Fibroblast of the aortic adventitia (primary cell): ENCODE measurements at regions not wholly inside any gene's neighbourhood (a gene's known extent, or its start where the extent isn't known, plus 50 kb on each side); places are given as distances from the start of the nearest gene placed in this dataset.
"Not testable (repeated sequence)": the region's sequence is repeated elsewhere in the genome, so short reads cannot be mapped to it uniquely, and the experiment has no call there.

Experiments
- DNase-seq: peaks from one replicate; pipeline ENCODE4 v3.0.0-alpha.2; 2010; ENCODE audit warnings: low read depth
- H3K4me3 ChIP-seq: 2 replicates; pipeline ENCODE4 v1.5.1; 2011; ENCODE audit warnings: low read depth, mild to moderate bottlenecking, control low read depth, low read length, moderate library complexity
- TF ChIP-seq, protein P1 (sequence below): IDR thresholded peaks from 2 replicates; pipeline ENCODE4 v1.5.1; 2011; ENCODE audit warnings: mild to moderate bottlenecking, low read length, control low read depth, inconsistent platforms; ENCODE audit not compliant: insufficient read depth

DNA sequence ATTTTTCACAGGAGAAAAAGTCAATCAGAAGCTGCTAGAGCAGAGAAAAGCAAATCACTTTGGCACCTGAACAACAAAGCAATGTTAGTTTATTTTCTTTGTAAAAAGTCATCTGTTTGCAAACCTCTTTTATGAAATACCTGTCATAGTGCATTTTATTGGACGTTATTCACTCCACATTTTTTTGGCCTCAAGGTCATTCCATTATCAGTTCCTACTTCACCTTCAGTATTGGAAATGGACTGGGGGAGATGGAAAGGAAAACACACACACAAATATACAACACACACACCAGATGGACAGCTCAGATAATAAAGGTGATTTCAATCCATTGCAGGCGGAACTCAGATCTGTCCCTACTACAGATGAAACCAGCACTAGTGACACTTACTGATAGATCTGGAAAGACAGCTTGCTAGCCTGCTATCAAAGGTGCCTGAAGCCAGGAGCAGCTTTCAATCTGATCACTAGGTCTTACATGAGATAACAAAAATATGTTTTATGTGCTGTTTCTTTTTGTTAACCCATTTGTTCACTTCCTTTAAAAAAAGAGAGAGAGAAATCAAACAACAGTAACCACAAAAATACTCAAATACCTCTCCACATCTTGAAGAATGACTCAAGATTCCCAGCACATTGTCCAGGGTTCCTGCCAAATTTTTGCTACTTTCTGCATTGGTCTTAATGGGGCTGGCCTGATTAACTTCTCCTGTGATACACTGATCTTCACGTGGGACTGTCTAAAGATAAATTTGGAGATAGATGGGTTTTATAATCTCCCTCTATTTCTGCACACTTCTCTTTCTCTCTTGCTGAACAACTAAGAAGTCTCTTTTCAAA lies 844.3 kb upstream of the TENM4 start:
- no peak for DNase-seq

DNA sequence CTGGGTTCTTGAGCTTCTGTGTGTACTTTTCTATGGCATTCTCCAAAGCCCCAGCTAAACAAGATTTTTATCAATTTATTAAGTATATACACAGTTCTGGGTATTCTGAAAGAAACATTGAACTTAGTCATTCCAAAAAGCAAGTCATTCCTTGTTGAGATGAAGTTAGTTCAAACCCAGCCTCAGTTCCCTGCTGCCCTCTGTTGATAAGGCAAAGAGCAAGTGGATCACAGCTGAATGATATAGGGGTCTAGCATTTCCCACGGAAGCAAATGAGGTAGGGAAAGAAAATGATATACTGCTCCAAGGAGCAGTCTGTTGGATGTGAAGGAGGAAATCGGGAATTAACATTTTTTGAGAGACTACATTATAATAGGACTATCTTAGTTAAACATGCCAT lies 841.8 kb upstream of the TENM4 start:
- no peak overlapping the region for H3K4me3 ChIP-seq
- DNase-seq: no peak
- TF ChIP-seq, protein P1, sequence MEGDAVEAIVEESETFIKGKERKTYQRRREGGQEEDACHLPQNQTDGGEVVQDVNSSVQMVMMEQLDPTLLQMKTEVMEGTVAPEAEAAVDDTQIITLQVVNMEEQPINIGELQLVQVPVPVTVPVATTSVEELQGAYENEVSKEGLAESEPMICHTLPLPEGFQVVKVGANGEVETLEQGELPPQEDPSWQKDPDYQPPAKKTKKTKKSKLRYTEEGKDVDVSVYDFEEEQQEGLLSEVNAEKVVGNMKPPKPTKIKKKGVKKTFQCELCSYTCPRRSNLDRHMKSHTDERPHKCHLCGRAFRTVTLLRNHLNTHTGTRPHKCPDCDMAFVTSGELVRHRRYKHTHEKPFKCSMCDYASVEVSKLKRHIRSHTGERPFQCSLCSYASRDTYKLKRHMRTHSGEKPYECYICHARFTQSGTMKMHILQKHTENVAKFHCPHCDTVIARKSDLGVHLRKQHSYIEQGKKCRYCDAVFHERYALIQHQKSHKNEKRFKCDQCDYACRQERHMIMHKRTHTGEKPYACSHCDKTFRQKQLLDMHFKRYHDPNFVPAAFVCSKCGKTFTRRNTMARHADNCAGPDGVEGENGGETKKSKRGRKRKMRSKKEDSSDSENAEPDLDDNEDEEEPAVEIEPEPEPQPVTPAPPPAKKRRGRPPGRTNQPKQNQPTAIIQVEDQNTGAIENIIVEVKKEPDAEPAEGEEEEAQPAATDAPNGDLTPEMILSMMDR: no peak

More for the DNA sequence above, 844.3 kb upstream of the TENM4 start:
- TF ChIP-seq, protein P1: no peak
- H3K4me3 ChIP-seq: no peak overlapping the region

DNA sequence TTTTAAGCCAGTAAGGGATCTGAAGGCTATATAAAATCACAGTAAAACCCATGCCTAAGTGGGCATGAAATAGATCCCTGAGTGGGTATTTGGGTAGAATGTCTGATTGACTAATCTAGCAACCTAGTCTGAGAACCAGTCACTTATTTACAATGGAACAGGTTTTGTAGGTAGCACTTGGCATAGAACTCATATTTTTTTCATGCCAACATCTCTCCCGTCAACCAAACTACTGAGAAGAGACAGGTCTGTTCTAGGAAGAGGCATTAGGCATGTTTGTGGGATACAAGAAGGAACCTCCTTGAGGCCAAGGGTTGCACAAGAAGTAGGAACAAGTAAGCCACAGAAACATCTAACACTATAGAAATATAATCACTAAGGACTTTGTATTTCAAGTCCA lies 840.4 kb upstream of the TENM4 start:
- H3K4me3 ChIP-seq: no peak overlapping the region
- DNase-seq: no peak
- TF ChIP-seq, protein P1: no peak

DNA sequence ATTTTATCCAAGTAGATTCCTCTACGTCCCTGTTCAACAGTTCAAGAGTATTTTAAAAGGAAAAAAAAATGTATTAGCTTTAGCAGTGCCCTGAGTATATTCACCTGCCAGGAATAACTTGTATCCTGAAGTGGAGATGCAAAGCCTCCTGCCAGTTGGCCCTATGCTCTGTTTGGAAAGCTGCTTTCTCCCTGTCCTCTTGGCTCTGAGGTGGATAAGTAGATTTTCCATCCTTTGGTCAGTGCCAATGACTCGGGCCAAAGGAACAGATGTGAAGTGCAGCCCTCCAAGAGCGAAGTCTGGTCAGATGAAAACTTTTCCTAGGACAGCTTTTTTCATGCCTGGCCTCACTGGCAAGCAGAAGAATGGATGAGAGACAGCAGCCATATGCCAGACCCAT lies 839.9 kb upstream of the TENM4 start:
- no peak overlapping the region for H3K4me3 ChIP-seq
- TF ChIP-seq, protein P1: no peak
- no peak for DNase-seq

DNA sequence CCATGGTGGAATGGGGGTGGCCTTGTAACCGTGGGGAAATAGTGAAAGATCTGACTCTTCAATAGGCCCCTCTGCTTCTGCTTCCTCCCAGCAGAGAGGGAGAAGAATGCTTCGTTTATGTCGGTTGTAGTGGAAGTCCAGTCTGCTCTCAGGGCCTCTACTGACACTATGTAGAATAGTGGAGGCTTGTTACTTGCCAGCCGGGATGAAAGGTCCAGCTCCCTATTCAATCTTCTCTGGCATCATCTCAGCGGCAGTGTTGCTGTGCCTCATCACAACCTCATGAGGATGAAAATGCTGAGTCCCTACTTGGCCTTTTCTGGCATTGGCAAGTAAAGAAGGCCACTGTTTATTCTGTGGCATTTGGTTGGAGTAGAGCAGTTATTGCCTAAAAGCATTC lies 820.9 kb upstream of the TENM4 start:
- TF ChIP-seq, protein P1: no peak
- no peak overlapping the region for H3K4me3 ChIP-seq
- DNase-seq: no peak

DNA sequence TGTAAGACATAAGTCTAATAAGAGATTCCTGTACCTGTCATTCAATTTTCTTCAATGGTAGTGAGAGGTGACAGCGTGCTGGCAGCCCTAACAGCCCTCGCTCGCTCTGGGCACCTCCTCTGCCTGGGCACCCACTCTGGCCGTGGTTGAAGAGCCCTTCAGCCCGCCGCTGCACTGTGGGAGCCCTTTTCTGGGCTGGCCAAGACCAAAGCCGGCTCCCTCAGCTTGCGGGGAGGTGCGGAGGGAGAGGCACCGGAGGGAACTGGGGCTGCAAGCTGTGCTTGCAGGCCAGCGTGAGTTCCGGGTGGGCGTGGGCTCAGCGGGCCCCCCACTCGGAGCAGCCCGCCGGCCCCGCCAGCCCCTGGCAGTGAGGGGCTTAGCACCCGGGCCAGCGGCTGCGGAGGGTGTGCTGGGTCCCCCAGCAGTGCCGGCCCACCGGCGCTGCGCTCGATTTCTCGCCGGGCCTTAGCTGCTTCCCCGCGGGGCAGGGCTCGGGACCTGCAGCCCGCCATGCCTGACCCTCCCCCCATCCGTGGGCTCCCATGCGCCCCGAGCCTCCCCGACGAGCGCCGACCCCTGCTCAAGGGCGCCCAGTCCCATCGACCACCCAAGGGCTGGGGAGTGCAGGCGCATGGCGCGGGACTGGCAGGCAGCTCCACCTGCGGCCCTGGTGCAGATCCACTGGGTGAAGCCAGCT lies 816.6 kb upstream of the TENM4 start:
- not testable (repeated sequence) for DNase-seq, H3K4me3 ChIP-seq

DNA sequence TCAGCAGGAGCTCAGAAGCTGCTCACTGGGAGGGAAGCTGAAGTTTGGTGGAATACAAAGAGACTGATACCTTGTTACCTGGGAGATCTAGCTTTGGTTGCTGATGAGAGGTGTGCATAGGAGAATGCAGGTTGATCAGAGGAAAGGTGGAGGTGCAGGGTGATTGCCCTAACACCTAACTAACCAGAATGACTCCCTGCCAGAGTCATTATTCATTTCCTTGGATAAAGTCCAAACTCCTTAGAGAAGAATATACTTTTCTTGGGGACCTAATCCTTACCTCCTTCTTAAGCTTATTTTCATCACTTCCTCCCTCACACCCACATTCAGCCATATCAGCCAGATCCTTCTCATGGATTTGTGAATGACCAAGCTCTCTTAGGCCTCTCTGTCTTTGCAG lies 814.2 kb upstream of the TENM4 start:
- TF ChIP-seq, protein P1: no peak
- no peak for DNase-seq
- no peak overlapping the region for H3K4me3 ChIP-seq
